HCT116 (cell line): ENCODE measurements at regions not wholly inside any gene's neighbourhood (a gene's known extent, or its start where the extent isn't known, plus 50 kb on each side); places are given as distances from the start of the nearest gene placed in this dataset.

Source experiments
- ATAC-seq: fragments of 200-7000 bp; cut with Tn5 transposase; 2 replicates; pipeline ENCODE4 v1.9.1; 2020; ENCODE audit warnings: mild to moderate bottlenecking, moderate library complexity
- BruUV-seq: library from RNA; stranded (reverse); fragments of 400-500 nt; replicated peaks from 2 replicates; lab custom pipeline; 2021; lab: Mats Ljungman, UMichigan
- CTCF ChIA-PET: fragments of 300-600 bp; sonication (Branson Sonifier 250); formaldehyde crosslinking; loops from one replicate; lab custom pipeline; 2021; ENCODE audit warnings: antibody characterized with exemption; lab: Charles Lee
- POLR2A ChIA-PET: fragments of 300-600, 350-600 bp; sonication (Branson Sonifier 250); formaldehyde crosslinking; loops from one replicate; lab custom pipeline; 2021; ENCODE audit warnings: antibody characterized with exemption; lab: Charles Lee
- RAD21 ChIA-PET, 2 experiments: fragments of 300-600 bp; sonication (Branson Sonifier 250); formaldehyde crosslinking; loops; one replicate each; lab custom pipeline; 2023; ENCODE audit warnings: low total read pairs in 2 of 2; ENCODE audit not compliant: uncharacterized antibody in 2 of 2, unreplicated experiment in 2 of 2, low non-redundant PET in 1 of 2; lab: Charles Lee
- DNase-seq: peaks from one replicate; pipeline ENCODE4 v3.0.0-alpha.2; 2010; ENCODE audit warnings: low read depth, low spot score
- H2AFZ ChIP-seq: fragments of 200-600 bp; shearing (Covaris generic), sonication (generic); 2 replicates; pipeline ENCODE4 v1.6.1; 2017; ENCODE audit warnings: low read depth, mixed run types, mixed read lengths, antibody characterized with exemption, low read length; ENCODE audit not compliant: poor library complexity, severe bottlenecking
- H3K27ac ChIP-seq: 2 replicates; pipeline ENCODE4 v1.5.1; 2012; ENCODE audit warnings: low read depth, low read length
- H3K27me3 ChIP-seq: fragments of 200-600 bp; sonication (generic); 2 replicates; pipeline ENCODE4 v1.6.1; 2016; ENCODE audit warnings: mixed run types, low read length, mixed read lengths; ENCODE audit not compliant: insufficient read depth
- H3K36me3 ChIP-seq, 2 experiments: fragments of 200-500 bp in 1 of 2; fragments of 200-600 bp in 1 of 2; sonication (Bioruptor generic) in 1 of 2; sonication (generic) in 1 of 2; 2 replicates each; pipeline versions ENCODE4 v1.5.1 to v1.6.1; 2014 to 2016; ENCODE audit warnings: low read length in 2 of 2, inconsistent platforms in 1 of 2, mixed read lengths in 1 of 2, mixed run types in 1 of 2; ENCODE audit not compliant: insufficient read depth in 2 of 2, control insufficient read depth in 1 of 2
- H3K4me1 ChIP-seq, 2 experiments: fragments of 200-600 bp in 1 of 2; sonication (generic) in 1 of 2; 2 replicates each; pipeline versions ENCODE4 v1.5.1 to v1.6.1; 2012 to 2017; ENCODE audit warnings: low read length in 2 of 2, inconsistent platforms in 1 of 2, mild to moderate bottlenecking in 1 of 2, mixed read lengths in 1 of 2, mixed run types in 1 of 2, moderate library complexity in 1 of 2; ENCODE audit not compliant: insufficient read depth in 2 of 2, control insufficient read depth in 1 of 2
- H3K4me2 ChIP-seq: fragments of 200-600 bp; sonication (generic); 2 replicates; pipeline ENCODE4 v1.6.1; 2017; ENCODE audit warnings: mixed run types, low read length, mixed read lengths
- H3K4me3 ChIP-seq, 2 experiments: fragments of 200-600 bp in 1 of 2; sonication (generic) in 1 of 2; replicated peaks in 1 of 2; 2 replicates each; pipeline ENCODE4 v1.5.1; 2011 to 2016; ENCODE audit warnings: low read length in 2 of 2, control low read depth in 1 of 2, low read depth in 1 of 2, mild to moderate bottlenecking in 1 of 2, mixed read lengths in 1 of 2, mixed run types in 1 of 2
- H3K79me2 ChIP-seq: fragments of 200-600 bp; sonication (generic); 2 replicates; pipeline ENCODE4 v1.6.1; 2017; ENCODE audit warnings: mild to moderate bottlenecking, mixed run types, low read length, moderate library complexity, mixed read lengths; ENCODE audit not compliant: insufficient read depth
- H3K9ac ChIP-seq: fragments of 200-600 bp; sonication (generic); 2 replicates; pipeline ENCODE4 v1.6.1; 2016; ENCODE audit warnings: low read length, mixed read lengths
- H3K9me2 ChIP-seq: fragments of 200-600 bp; sonication (generic), shearing (Covaris generic); 2 replicates; pipeline ENCODE4 v1.6.1; 2017; ENCODE audit warnings: mixed run types, mild to moderate bottlenecking, moderate library complexity; ENCODE audit not compliant: insufficient read depth
- H3K9me3 ChIP-seq, 2 experiments: fragments of 200-500 bp in 1 of 2; fragments of 200-600 bp in 1 of 2; sonication (Bioruptor generic) in 1 of 2; sonication (generic) in 1 of 2; 2 replicates each; pipeline ENCODE4 v1.6.1; 2014 to 2017; ENCODE audit warnings: low read length in 2 of 2, mixed read lengths in 2 of 2, inconsistent platforms in 1 of 2, low read depth in 1 of 2, mild to moderate bottlenecking in 1 of 2, mixed run types in 1 of 2, moderate library complexity in 1 of 2; ENCODE audit not compliant: control insufficient read depth in 1 of 2, insufficient read depth in 1 of 2
- H4K20me1 ChIP-seq: fragments of 200-600 bp; sonication (generic), shearing (Covaris generic); 2 replicates; pipeline ENCODE4 v1.6.1; 2017; ENCODE audit warnings: mixed run types, mild to moderate bottlenecking, moderate library complexity; ENCODE audit not compliant: insufficient read depth
- EGR1 ChIP-seq: IDR thresholded peaks from 2 replicates; pipeline ENCODE4 v1.6.1; 2012; ENCODE audit warnings: low read depth
- EZH2 ChIP-seq: fragments of 200-600 bp; sonication (generic); IDR thresholded peaks from 2 replicates; pipeline ENCODE4 v1.6.1; 2017; ENCODE audit warnings: antibody characterized with exemption, mixed run types
- POLR2AphosphoS5 ChIP-seq: IDR thresholded peaks from 2 replicates; pipeline ENCODE4 v1.6.1; 2011; ENCODE audit warnings: mild to moderate bottlenecking, low read depth, low read length, moderate library complexity
- SIN3A ChIP-seq: IDR thresholded peaks from 2 replicates; pipeline ENCODE4 v1.6.1; 2012; ENCODE audit warnings: low read depth
- SP1 ChIP-seq: IDR thresholded peaks from 2 replicates; pipeline ENCODE4 v1.6.1; 2012; ENCODE audit warnings: low read depth
- SRF ChIP-seq: IDR thresholded peaks from 2 replicates; pipeline ENCODE4 v1.6.1; 2012; ENCODE audit warnings: low read depth
- TCF7L2 ChIP-seq: IDR thresholded peaks from 2 replicates; pipeline ENCODE4 v1.7.0; 2011; ENCODE audit warnings: borderline replicate concordance, inconsistent platforms; ENCODE audit not compliant: insufficient read depth, insufficient read length; ENCODE audit errors: extremely low read depth
- YY1 ChIP-seq: IDR thresholded peaks from 2 replicates; pipeline ENCODE4 v1.6.1; 2011; ENCODE audit warnings: low read length, low read depth, moderate library complexity, mild to moderate bottlenecking; ENCODE audit not compliant: insufficient replicate concordance; ENCODE audit errors: extremely low read depth
- ZFX ChIP-seq: fragments of 450-650 bp; IDR thresholded peaks from 2 replicates; pipeline ENCODE4 v1.6.1; 2017
- intact Hi-C: fragments of 100-400 bp; cut with micrococcal nuclease; formaldehyde crosslinking; loops from 2 replicates; pipeline ENCODE4 v1.10.0; 2022
- TF ChIP-seq, protein P1 (sequence below), 3 experiments: fragments of 200-600 bp in 1 of 3; sonication (generic) in 1 of 3; IDR thresholded peaks in 2 of 3; conservative IDR thresholded peaks in 1 of 3; 2 replicates each; pipeline ENCODE4 v1.5.1; 2012 to 2017; ENCODE audit warnings: low read depth in 2 of 3, low read length in 2 of 3, antibody characterized with exemption in 1 of 3, borderline replicate concordance in 1 of 3, control low read depth in 1 of 3, mild to moderate bottlenecking in 1 of 3, mixed read lengths in 1 of 3, mixed run types in 1 of 3, moderate library complexity in 1 of 3; ENCODE audit not compliant: insufficient read depth in 1 of 3

DNA sequence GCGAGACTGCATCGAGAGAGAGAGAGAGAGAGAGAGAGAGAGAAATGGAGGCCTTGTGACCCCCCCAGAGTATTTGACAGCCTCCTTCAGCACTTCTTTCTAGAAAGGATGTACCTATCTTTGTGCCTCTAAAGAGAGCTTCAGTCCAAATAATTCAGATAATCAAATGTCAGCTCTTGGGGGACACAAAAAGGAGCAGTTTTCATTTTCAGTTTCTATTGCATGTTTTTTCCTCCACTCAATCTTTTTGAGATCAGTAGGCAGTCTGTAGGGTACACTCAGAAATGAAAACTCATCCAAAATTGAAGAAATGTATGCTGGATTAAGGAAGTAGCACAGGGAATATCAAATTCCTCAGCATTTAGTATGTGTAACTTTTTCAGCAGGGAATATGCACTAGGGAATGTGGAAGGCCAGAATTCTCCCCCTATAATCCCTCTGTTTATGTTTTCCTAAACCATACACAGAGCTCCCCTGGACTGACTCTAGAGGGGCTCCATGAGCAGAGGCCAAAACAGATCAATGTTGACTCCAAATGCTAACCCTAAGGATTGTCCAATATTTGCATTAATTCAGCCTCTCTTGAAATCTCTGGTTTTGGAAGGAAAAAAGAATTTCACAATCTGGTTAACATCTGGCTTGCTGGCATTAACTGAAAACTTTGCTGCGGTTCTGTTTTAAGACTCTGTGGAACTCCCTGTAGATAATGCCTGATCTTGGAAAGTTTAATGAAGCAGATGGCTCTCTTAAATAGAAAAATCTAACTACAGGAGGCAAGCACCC, 250.1 kb downstream of the CEMIP2 start:
- intact Hi-C loops, result no loop called here
- Histone ChIP-seq H3K9ac (no peak overlapping the region), H3K4me1 (no peaks in the 10 kb centered on the region), H4K20me1 (no peaks in the 10 kb centered on the region), H2AFZ (no peak overlapping the region), H3K27me3 (peaks cover 43% of the 10 kb centered on the region; the same call in 1 of the 2 replicates), H3K79me2 (no peaks in the 10 kb centered on the region), H3K9me2 (no peaks in the 10 kb centered on the region), H3K9me3 (no peaks in the 10 kb centered on the region), H3K4me2 (no peak overlapping the region), H3K4me3 (no peak overlapping the region), H3K36me3 (no peaks in the 10 kb centered on the region), H3K27ac (no peak overlapping the region)
- DNase-seq, result no peak
- ATAC-seq, result no peak
- no TSS peak for BruUV-seq
- RAD21 ChIA-PET, result no interaction called here
- POLR2A ChIA-PET, result no interaction called here
- CTCF ChIA-PET, result no interaction called here
- TF ChIP-seq TCF7L2, result no peak
- TF ChIP-seq ZFX, result no peak
- no peak for TF ChIP-seq EGR1

DNA sequence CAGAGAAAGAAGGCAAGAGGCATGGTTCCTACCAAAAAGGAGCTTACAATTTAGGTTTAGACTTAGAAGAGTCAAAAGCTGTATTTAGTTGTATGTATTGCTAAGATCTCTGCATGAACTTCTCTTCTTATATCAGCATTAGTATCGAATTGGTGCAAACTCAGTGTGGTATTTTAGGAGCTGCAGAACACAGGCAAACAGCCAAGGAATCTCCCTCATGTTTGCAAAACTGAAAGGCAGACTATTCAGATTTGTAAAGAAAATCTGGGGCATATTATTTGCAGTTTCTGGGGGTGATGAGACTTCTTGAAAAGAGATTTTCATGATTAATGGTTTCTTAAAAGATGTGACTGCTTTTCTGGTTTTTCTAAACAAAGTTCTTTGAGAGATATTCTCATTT, 252.7 kb downstream of the CEMIP2 start:
- H3K79me2 ChIP-seq, result no peaks in the 10 kb centered on the region
- no TSS peak for BruUV-seq
- H3K9me3 ChIP-seq, result no peaks in the 10 kb centered on the region
- no peaks in the 10 kb centered on the region for H3K36me3 ChIP-seq
- no peak overlapping the region for H3K4me2 ChIP-seq
- no peak overlapping the region for H3K9ac ChIP-seq
- H2AFZ ChIP-seq, result no peak overlapping the region
- no peak overlapping the region for H3K27ac ChIP-seq
- no peaks in the 10 kb centered on the region for H3K4me1 ChIP-seq
- ATAC-seq, result no peak
- peaks cover 45% of the 10 kb centered on the region; the same call in 1 of the 2 replicates for H3K27me3 ChIP-seq
- POLR2A ChIA-PET, result no interaction called here
- no peaks in the 10 kb centered on the region for H3K9me2 ChIP-seq
- RAD21 ChIA-PET, result no interaction called here
- H3K4me3 ChIP-seq, result no peak overlapping the region
- no peak for DNase-seq
- TF ChIP-seq YY1 (no peak), EZH2 (no peak), SIN3A (no peak), SRF (no peak), POLR2AphosphoS5 (no peak), SP1 (no peak)
- TF ChIP-seq, protein P1, sequence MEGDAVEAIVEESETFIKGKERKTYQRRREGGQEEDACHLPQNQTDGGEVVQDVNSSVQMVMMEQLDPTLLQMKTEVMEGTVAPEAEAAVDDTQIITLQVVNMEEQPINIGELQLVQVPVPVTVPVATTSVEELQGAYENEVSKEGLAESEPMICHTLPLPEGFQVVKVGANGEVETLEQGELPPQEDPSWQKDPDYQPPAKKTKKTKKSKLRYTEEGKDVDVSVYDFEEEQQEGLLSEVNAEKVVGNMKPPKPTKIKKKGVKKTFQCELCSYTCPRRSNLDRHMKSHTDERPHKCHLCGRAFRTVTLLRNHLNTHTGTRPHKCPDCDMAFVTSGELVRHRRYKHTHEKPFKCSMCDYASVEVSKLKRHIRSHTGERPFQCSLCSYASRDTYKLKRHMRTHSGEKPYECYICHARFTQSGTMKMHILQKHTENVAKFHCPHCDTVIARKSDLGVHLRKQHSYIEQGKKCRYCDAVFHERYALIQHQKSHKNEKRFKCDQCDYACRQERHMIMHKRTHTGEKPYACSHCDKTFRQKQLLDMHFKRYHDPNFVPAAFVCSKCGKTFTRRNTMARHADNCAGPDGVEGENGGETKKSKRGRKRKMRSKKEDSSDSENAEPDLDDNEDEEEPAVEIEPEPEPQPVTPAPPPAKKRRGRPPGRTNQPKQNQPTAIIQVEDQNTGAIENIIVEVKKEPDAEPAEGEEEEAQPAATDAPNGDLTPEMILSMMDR (IDR thresholded peaks at IDR 0.05 in 2 of 3, conservative IDR thresholded peaks at IDR 0.05 in 1 of 3; ENCODE audit: borderline replicate concordance in 1 of 3, insufficient read depth in 1 of 3, low read depth in 2 of 3, low read length in 2 of 3), result no peak
- intact Hi-C loops, result no loop called here
- H4K20me1 ChIP-seq, result no peaks in the 10 kb centered on the region
- CTCF ChIA-PET, result no interaction called here
